ENCODE measurements at regions not wholly inside any gene's neighbourhood (a gene's known extent, or its start where the extent isn't known, plus 50 kb on each side); places are given as distances from the start of the nearest gene placed in this dataset.
A peak's percentile ranks its signal among the peaks of the same experiment; 100 is the strongest.

- no peak overlapping the region for H3K4me3 ChIP-seq (ENCODE audit: low read depth, low read length)
- H3K9me3 ChIP-seq: peaks cover 7% of the 10 kb centered on the region; the same call in 1 of the 2 replicates
- H3K4me1 ChIP-seq: no peaks in the 10 kb centered on the region
- POLR2A ChIA-PET: no interaction called here
- TF ChIP-seq, protein P1, sequence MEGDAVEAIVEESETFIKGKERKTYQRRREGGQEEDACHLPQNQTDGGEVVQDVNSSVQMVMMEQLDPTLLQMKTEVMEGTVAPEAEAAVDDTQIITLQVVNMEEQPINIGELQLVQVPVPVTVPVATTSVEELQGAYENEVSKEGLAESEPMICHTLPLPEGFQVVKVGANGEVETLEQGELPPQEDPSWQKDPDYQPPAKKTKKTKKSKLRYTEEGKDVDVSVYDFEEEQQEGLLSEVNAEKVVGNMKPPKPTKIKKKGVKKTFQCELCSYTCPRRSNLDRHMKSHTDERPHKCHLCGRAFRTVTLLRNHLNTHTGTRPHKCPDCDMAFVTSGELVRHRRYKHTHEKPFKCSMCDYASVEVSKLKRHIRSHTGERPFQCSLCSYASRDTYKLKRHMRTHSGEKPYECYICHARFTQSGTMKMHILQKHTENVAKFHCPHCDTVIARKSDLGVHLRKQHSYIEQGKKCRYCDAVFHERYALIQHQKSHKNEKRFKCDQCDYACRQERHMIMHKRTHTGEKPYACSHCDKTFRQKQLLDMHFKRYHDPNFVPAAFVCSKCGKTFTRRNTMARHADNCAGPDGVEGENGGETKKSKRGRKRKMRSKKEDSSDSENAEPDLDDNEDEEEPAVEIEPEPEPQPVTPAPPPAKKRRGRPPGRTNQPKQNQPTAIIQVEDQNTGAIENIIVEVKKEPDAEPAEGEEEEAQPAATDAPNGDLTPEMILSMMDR (IDR thresholded peaks at IDR 0.05; ENCODE audit: insufficient read depth in 1 of 2, low read depth in 1 of 2, low read length in 1 of 2, severe bottlenecking in 1 of 2, unreplicated experiment in 1 of 2): no peak
- DNase-seq: peak in 1 of 2 experiments; percentile 20
- intact Hi-C loops (cut with micrococcal nuclease; ENCODE audit: unreplicated experiment): no loop called here
- BruUV-seq (replicated peaks): no TSS peak
- H3K36me3 ChIP-seq (ENCODE audit: control insufficient read depth, insufficient read depth, low read length): no peaks in the 10 kb centered on the region
- Mint-ChIP-seq H3K27me3 (ENCODE audit: insufficient read depth, unreplicated experiment) (peaks cover 10% of the 10 kb centered on the region), H3K9me3 (ENCODE audit: unreplicated experiment) (peaks cover 25% of the 10 kb centered on the region), H3K4me3 (ENCODE audit: unreplicated experiment) (no peak overlapping the region), H3K4me1 (ENCODE audit: low read depth, unreplicated experiment) (no peaks in the 10 kb centered on the region), H3K27ac (ENCODE audit: unreplicated experiment) (no peak overlapping the region), H3K36me3 (ENCODE audit: insufficient read depth, unreplicated experiment) (no peaks in the 10 kb centered on the region)
- no peaks in the 10 kb centered on the region for H3K27me3 ChIP-seq (replicated peaks; ENCODE audit: control insufficient read depth, insufficient read depth, low read length)
- CTCF ChIA-PET: no interaction called here
These were observed 66.9 kb upstream of the FCN1 start for GRCh38 chr9:134984372-134985265.

- Mint-ChIP-seq H3K27ac (ENCODE audit: unreplicated experiment) (no peak overlapping the region), H3K36me3 (ENCODE audit: insufficient read depth, unreplicated experiment) (no peaks in the 10 kb centered on the region), H3K9me3 (ENCODE audit: unreplicated experiment) (peaks cover 25% of the 10 kb centered on the region), H3K27me3 (ENCODE audit: insufficient read depth, unreplicated experiment) (peaks cover 10% of the 10 kb centered on the region), H3K4me1 (ENCODE audit: low read depth, unreplicated experiment) (no peaks in the 10 kb centered on the region), H3K4me3 (ENCODE audit: unreplicated experiment) (no peak overlapping the region)
- Histone ChIP-seq H3K27me3 (replicated peaks; ENCODE audit: control insufficient read depth, insufficient read depth, low read length) (no peaks in the 10 kb centered on the region), H3K9me3 (peaks cover 7% of the 10 kb centered on the region; the same call in 1 of the 2 replicates), H3K4me1 (no peaks in the 10 kb centered on the region), H3K4me3 (ENCODE audit: low read depth, low read length) (no peak overlapping the region), H3K36me3 (ENCODE audit: control insufficient read depth, insufficient read depth, low read length) (no peaks in the 10 kb centered on the region)
- CTCF ChIA-PET: no interaction called here
- POLR2A ChIA-PET: no interaction called here
- TF ChIP-seq, protein P1 (IDR thresholded peaks at IDR 0.05; ENCODE audit: insufficient read depth in 1 of 2, low read depth in 1 of 2, low read length in 1 of 2, severe bottlenecking in 1 of 2, unreplicated experiment in 1 of 2): no peak
- peak in 1 of 2 experiments; percentile 19 for DNase-seq
- intact Hi-C loops (cut with micrococcal nuclease; ENCODE audit: unreplicated experiment): no loop called here
- BruUV-seq (replicated peaks): no TSS peak
These were observed 67.7 kb upstream of the FCN1 start for GRCh38 chr9:134985451-134985850.

DNA sequence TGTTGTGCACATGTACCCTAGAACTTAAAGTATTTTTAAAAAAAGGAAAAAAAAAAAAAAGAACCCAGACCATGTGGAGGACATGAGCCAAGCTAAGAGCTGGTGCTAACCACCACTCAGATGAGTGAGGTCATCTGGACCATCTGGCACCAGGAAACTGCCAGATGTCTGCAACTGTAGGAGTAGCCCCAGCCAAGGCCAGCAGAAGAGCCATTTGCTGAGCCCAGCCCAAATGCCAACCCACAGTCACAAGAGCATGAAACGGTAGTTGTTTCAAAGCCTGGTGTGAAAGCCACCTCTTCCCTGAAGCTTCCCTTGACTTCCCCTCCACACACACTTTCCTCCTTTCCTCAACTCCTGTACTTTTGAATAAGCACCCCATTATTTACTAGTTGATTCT, 69.2 kb upstream of the FCN1 start:
- TF ChIP-seq, protein P1 (IDR thresholded peaks at IDR 0.05; ENCODE audit: insufficient read depth in 1 of 2, low read depth in 1 of 2, low read length in 1 of 2, severe bottlenecking in 1 of 2, unreplicated experiment in 1 of 2): no peak
- H3K36me3 ChIP-seq (ENCODE audit: control insufficient read depth, insufficient read depth, low read length): no peaks in the 10 kb centered on the region

More for the DNA sequence above, 69.2 kb upstream of the FCN1 start:
- Mint-ChIP-seq H3K27ac (ENCODE audit: unreplicated experiment) (no peak overlapping the region), H3K9me3 (ENCODE audit: unreplicated experiment) (peaks cover 15% of the 10 kb centered on the region), H3K4me3 (ENCODE audit: unreplicated experiment) (no peak overlapping the region), H3K36me3 (ENCODE audit: insufficient read depth, unreplicated experiment) (no peaks in the 10 kb centered on the region), H3K27me3 (ENCODE audit: insufficient read depth, unreplicated experiment) (peaks cover under 1% of the 10 kb centered on the region), H3K4me1 (ENCODE audit: low read depth, unreplicated experiment) (no peaks in the 10 kb centered on the region)
- no peaks in the 10 kb centered on the region for H3K4me1 ChIP-seq
- POLR2A ChIA-PET: no interaction called here
- no peaks in the 10 kb centered on the region for H3K27me3 ChIP-seq (replicated peaks; ENCODE audit: control insufficient read depth, insufficient read depth, low read length)
- CTCF ChIA-PET: no interaction called here
- intact Hi-C loops (cut with micrococcal nuclease; ENCODE audit: unreplicated experiment): no loop called here
- peaks cover 7% of the 10 kb centered on the region; the same call in 1 of the 2 replicates for H3K9me3 ChIP-seq
- no peak overlapping the region for H3K4me3 ChIP-seq (ENCODE audit: low read depth, low read length)
- BruUV-seq (replicated peaks): no TSS peak
- peak in 1 of 2 experiments; percentile 12 for DNase-seq
